Nephron progenitor cell (in vitro differentiated cells): ENCODE measurements at regions not wholly inside any gene's neighbourhood (a gene's known extent, or its start where the extent isn't known, plus 50 kb on each side); places are given as distances from the start of the nearest gene placed in this dataset.

Source experiments
- DNase-seq: peaks from one replicate; pipeline ENCODE4 v3.0.0; 2021
- H3K27ac Mint-ChIP-seq: 2 replicates; pipeline ENCODE4 v1.8.0; 2021; ENCODE audit warnings: mild to moderate bottlenecking, moderate library complexity, mixed read lengths
- H3K27me3 Mint-ChIP-seq: 2 replicates; pipeline ENCODE4 v1.8.0; 2021; ENCODE audit warnings: mild to moderate bottlenecking, low read depth, mixed read lengths; ENCODE audit not compliant: poor library complexity
- H3K36me3 Mint-ChIP-seq: 2 replicates; pipeline ENCODE4 v1.8.0; 2021; ENCODE audit warnings: low read depth, mixed read lengths
- H3K4me1 Mint-ChIP-seq: 2 replicates; pipeline ENCODE4 v1.8.0; 2021; ENCODE audit warnings: mixed read lengths
- H3K4me3 Mint-ChIP-seq: 2 replicates; pipeline ENCODE4 v1.8.0; 2021; ENCODE audit warnings: mild to moderate bottlenecking, moderate library complexity, mixed read lengths
- H3K9me3 Mint-ChIP-seq: 2 replicates; pipeline ENCODE4 v1.8.0; 2021; ENCODE audit warnings: mild to moderate bottlenecking, moderate library complexity, mixed read lengths
- CTCF ChIP-seq: fragments of 200-600 bp; sonication (generic); IDR thresholded peaks from 2 replicates; pipeline ENCODE4 v1.5.0; 2021; ENCODE audit warnings: antibody characterized with exemption

- no peaks in the 10 kb centered on the region for H3K36me3 Mint-ChIP-seq
- TF ChIP-seq CTCF, result no peak
- H3K4me1 Mint-ChIP-seq, result peaks cover 9% of the 10 kb centered on the region
- H3K27me3 Mint-ChIP-seq, result peaks cover 21% of the 10 kb centered on the region
- no peak overlapping the region for H3K4me3 Mint-ChIP-seq
- no peak overlapping the region for H3K27ac Mint-ChIP-seq
- no peaks in the 10 kb centered on the region for H3K9me3 Mint-ChIP-seq
- DNase-seq, result no peak
Observed at GRCh38 chr13:111640476-111640875, 320.0 kb downstream of the TEX29 start.

- DNase-seq, result no peak
- no peaks in the 10 kb centered on the region for H3K36me3 Mint-ChIP-seq
- no peak overlapping the region for H3K4me3 Mint-ChIP-seq
- no peak overlapping the region for H3K27ac Mint-ChIP-seq
- H3K9me3 Mint-ChIP-seq, result no peaks in the 10 kb centered on the region
- H3K27me3 Mint-ChIP-seq, result peaks cover 13% of the 10 kb centered on the region
- peaks cover 9% of the 10 kb centered on the region for H3K4me1 Mint-ChIP-seq
- TF ChIP-seq CTCF, result no peak
Observed at GRCh38 chr13:111642156-111642767, 321.8 kb downstream of the TEX29 start.

- Mint-ChIP-seq H3K36me3 (no peaks in the 10 kb centered on the region), H3K4me3 (no peak overlapping the region), H3K27ac (no peak overlapping the region), H3K27me3 (peaks cover 24% of the 10 kb centered on the region), H3K9me3 (no peaks in the 10 kb centered on the region), H3K4me1 (peaks cover 9% of the 10 kb centered on the region)
- DNase-seq, result no peak
- no peak for TF ChIP-seq CTCF
Observed at GRCh38 chr13:111644750-111645149, 324.3 kb downstream of the TEX29 start.

GRCh38 chr13:111645198-111645597 is 324.8 kb downstream of the TEX29 start:
- H3K4me3 Mint-ChIP-seq, result no peak overlapping the region
- H3K4me1 Mint-ChIP-seq, result peaks cover 6% of the 10 kb centered on the region
- H3K9me3 Mint-ChIP-seq, result no peaks in the 10 kb centered on the region
- H3K27ac Mint-ChIP-seq, result no peak overlapping the region
- no peak for DNase-seq
- TF ChIP-seq CTCF, result no peak
- H3K27me3 Mint-ChIP-seq, result peaks cover 26% of the 10 kb centered on the region
- no peaks in the 10 kb centered on the region for H3K36me3 Mint-ChIP-seq

GRCh38 chr13:111645598-111646455 is 325.4 kb downstream of the TEX29 start:
- Mint-ChIP-seq H3K27me3 (peaks cover 25% of the 10 kb centered on the region), H3K36me3 (no peaks in the 10 kb centered on the region), H3K27ac (no peak overlapping the region), H3K4me3 (no peak overlapping the region), H3K4me1 (no peaks in the 10 kb centered on the region), H3K9me3 (no peaks in the 10 kb centered on the region)
- no peak for DNase-seq
- no peak for TF ChIP-seq CTCF
